Neural cell (in vitro differentiated cells): ENCODE measurements at regions not wholly inside any gene's neighbourhood (a gene's known extent, or its start where the extent isn't known, plus 50 kb on each side); places are given as distances from the start of the nearest gene placed in this dataset.

ENCODE experiments used
- H2AFZ ChIP-seq: fragments of 200-600, 300-800 bp; sonication (generic), shearing (Covaris generic); 2 replicates; pipeline ENCODE4 v1.6.0; 2014; ENCODE audit warnings: low read depth, mild to moderate bottlenecking, antibody characterized with exemption, low read length, moderate library complexity
- H3F3A ChIP-seq: fragments of 200-600 bp; shearing (Covaris generic); 2 replicates; pipeline ENCODE4 v1.6.1; 2016; ENCODE audit warnings: mild to moderate bottlenecking, moderate library complexity, mixed read lengths, antibody characterized with exemption, low read length; ENCODE audit not compliant: insufficient read depth, poor library complexity, severe bottlenecking
- H3K27ac ChIP-seq: fragments of 200-600, 300-800 bp; sonication (generic), shearing (Covaris generic); 2 replicates; pipeline ENCODE4 v1.5.1; 2014; ENCODE audit warnings: mild to moderate bottlenecking, low read length, moderate library complexity
- H3K27me3 ChIP-seq: fragments of 300-800, 200-600 bp; sonication (generic), shearing (Covaris generic); 2 replicates; pipeline ENCODE4 v1.6.0; 2014; ENCODE audit warnings: mild to moderate bottlenecking, low read depth, low read length, moderate library complexity; ENCODE audit not compliant: insufficient read depth
- H3K36me3 ChIP-seq: fragments of 300-800, 200-600 bp; sonication (generic), shearing (Covaris generic); 2 replicates; pipeline ENCODE4 v1.5.1; 2014; ENCODE audit warnings: mild to moderate bottlenecking, antibody characterized with exemption, low read length, moderate library complexity; ENCODE audit not compliant: insufficient read depth
- H3K4me2 ChIP-seq: fragments of 300-800, 200-600 bp; sonication (generic), shearing (Covaris generic); 2 replicates; pipeline ENCODE4 v1.6.0; 2014; ENCODE audit warnings: mild to moderate bottlenecking, low read length
- H3K4me3 ChIP-seq: fragments of 300-800, 200-600 bp; sonication (generic), shearing (Covaris generic); 2 replicates; pipeline ENCODE4 v1.5.1; 2014; ENCODE audit warnings: mild to moderate bottlenecking, low read length, moderate library complexity
- H3K79me2 ChIP-seq: fragments of 200-600 bp; shearing (Covaris generic); replicated peaks from 2 replicates; pipeline ENCODE4 v1.6.0; 2014; ENCODE audit warnings: mild to moderate bottlenecking, low read length, moderate library complexity; ENCODE audit not compliant: insufficient read depth
- H3K9ac ChIP-seq: fragments of 300-800, 200-600 bp; sonication (generic), shearing (Covaris generic); 2 replicates; pipeline ENCODE4 v1.6.1; 2016; ENCODE audit warnings: mild to moderate bottlenecking, low read length, mixed read lengths
- H3K9me2 ChIP-seq: fragments of 200-600 bp; shearing (Covaris generic); 2 replicates; pipeline ENCODE4 v1.6.1; 2016; ENCODE audit warnings: mild to moderate bottlenecking, low read length, mixed read lengths; ENCODE audit not compliant: insufficient read depth
- H3K9me3 ChIP-seq: fragments of 200-600, 300-800 bp; sonication (generic), shearing (Covaris generic); 2 replicates; pipeline ENCODE4 v1.6.1; 2016; ENCODE audit warnings: mild to moderate bottlenecking, mixed run types, low read length, moderate library complexity, mixed read lengths
- H4K20me1 ChIP-seq: fragments of 200-600 bp; shearing (Covaris generic); 2 replicates; pipeline ENCODE4 v1.6.1; 2016; ENCODE audit warnings: mild to moderate bottlenecking, mixed run types; ENCODE audit not compliant: insufficient read depth
- CTCF ChIP-seq: fragments of 450-650 bp; IDR thresholded peaks from 2 replicates; pipeline ENCODE4 v1.5.1; 2014; ENCODE audit warnings: antibody characterized with exemption, mild to moderate bottlenecking, moderate library complexity; ENCODE audit not compliant: poor library complexity, severe bottlenecking
- EP300 ChIP-seq: fragments of 450-650 bp; conservative IDR thresholded peaks from 2 replicates; pipeline ENCODE4 v1.6.1; 2014; ENCODE audit warnings: antibody characterized with exemption, mild to moderate bottlenecking, moderate library complexity; ENCODE audit not compliant: poor library complexity, severe bottlenecking
- EZH2 ChIP-seq: fragments of 200-600, 300-800 bp; shearing (Covaris generic), sonication (generic); IDR thresholded peaks from 2 replicates; pipeline ENCODE4 v1.6.1; 2014; ENCODE audit warnings: antibody characterized with exemption, low read length, borderline replicate concordance, mild to moderate bottlenecking; ENCODE audit not compliant: insufficient read depth, poor library complexity, severe bottlenecking
- MXI1 ChIP-seq: fragments of 450-650 bp; conservative IDR thresholded peaks from 2 replicates; pipeline ENCODE4 v1.6.1; 2014; ENCODE audit warnings: antibody characterized with exemption, mild to moderate bottlenecking; ENCODE audit not compliant: poor library complexity, severe bottlenecking
- POLR2AphosphoS5 ChIP-seq: IDR thresholded peaks from 2 replicates; pipeline ENCODE4 v1.6.1; 2012
- RAD21 ChIP-seq: fragments of 450-650 bp; conservative IDR thresholded peaks from 2 replicates; pipeline ENCODE4 v1.6.1; 2014; ENCODE audit warnings: antibody characterized with exemption, mild to moderate bottlenecking, moderate library complexity
- REST ChIP-seq: IDR thresholded peaks from 2 replicates; pipeline ENCODE4 v1.6.1; 2012; ENCODE audit warnings: borderline replicate concordance
- SMC3 ChIP-seq: fragments of 450-650 bp; conservative IDR thresholded peaks from 2 replicates; pipeline ENCODE4 v1.6.1; 2014; ENCODE audit warnings: antibody characterized with exemption, mild to moderate bottlenecking, moderate library complexity; ENCODE audit not compliant: poor library complexity
- TAF1 ChIP-seq: IDR thresholded peaks from 2 replicates; pipeline ENCODE4 v1.6.1; 2012; ENCODE audit warnings: low read depth

GRCh38 chr10:27445070-27445469 lies 59.0 kb upstream of the RAB18 start:
- H3K36me3 ChIP-seq: no peaks in the 10 kb centered on the region
- H3K9me3 ChIP-seq: no peaks in the 10 kb centered on the region
- H3K79me2 ChIP-seq: no peaks in the 10 kb centered on the region
- no peaks in the 10 kb centered on the region for H4K20me1 ChIP-seq
- no peaks in the 10 kb centered on the region for H3F3A ChIP-seq
- no peak overlapping the region for H3K27ac ChIP-seq
- TF ChIP-seq SMC3 (no peak), EP300 (no peak), REST (no peak), RAD21 (no peak), EZH2 (no peak), MXI1 (no peak), CTCF (no peak), TAF1 (no peak), POLR2AphosphoS5 (no peak)
- no peak overlapping the region for H3K4me3 ChIP-seq
- no peaks in the 10 kb centered on the region for H3K9me2 ChIP-seq
- no peak overlapping the region for H3K9ac ChIP-seq
- H3K27me3 ChIP-seq: no peaks in the 10 kb centered on the region
- no peak overlapping the region for H3K4me2 ChIP-seq
- no peak overlapping the region for H2AFZ ChIP-seq

DNA sequence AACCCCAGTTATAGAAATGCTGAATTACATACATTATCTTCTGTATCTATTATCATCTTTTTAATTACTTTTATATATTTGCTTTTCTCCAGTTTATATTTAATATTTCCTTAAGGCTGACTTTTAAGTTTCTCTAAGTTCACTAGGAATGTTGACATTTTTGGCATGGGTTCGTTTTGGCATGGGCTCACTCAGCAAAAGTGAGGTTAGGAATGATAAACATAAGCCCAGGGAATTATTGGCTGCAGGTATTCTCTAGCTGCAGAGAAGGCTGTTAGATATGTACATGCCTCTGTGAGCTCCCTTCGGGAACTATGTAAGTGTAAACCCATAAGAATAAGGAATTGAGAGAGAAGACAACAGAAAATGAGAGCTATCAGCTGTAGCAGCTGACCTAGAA lies 63.6 kb upstream of the RAB18 start:
- Histone ChIP-seq H2AFZ (no peak overlapping the region), H3K79me2 (no peaks in the 10 kb centered on the region), H3K9me3 (no peaks in the 10 kb centered on the region), H3K27ac (no peak overlapping the region), H3F3A (no peaks in the 10 kb centered on the region), H3K9ac (no peak overlapping the region), H3K36me3 (no peaks in the 10 kb centered on the region), H3K9me2 (no peaks in the 10 kb centered on the region), H4K20me1 (no peaks in the 10 kb centered on the region), H3K4me3 (no peak overlapping the region), H3K27me3 (no peaks in the 10 kb centered on the region), H3K4me2 (no peak overlapping the region)
- no peak for TF ChIP-seq MXI1
- no peak for TF ChIP-seq RAD21
- TF ChIP-seq SMC3: no peak
- TF ChIP-seq CTCF: no peak
- TF ChIP-seq TAF1: no peak
- no peak for TF ChIP-seq POLR2AphosphoS5
- no peak for TF ChIP-seq REST
- TF ChIP-seq EZH2: no peak
- no peak for TF ChIP-seq EP300
